ENCODE measurements at regions not wholly inside any gene's neighbourhood (a gene's known extent, or its start where the extent isn't known, plus 50 kb on each side); places are given as distances from the start of the nearest gene placed in this dataset.

- no peak for DNase-seq (ENCODE audit: low read depth in 2 of 2)
- TF ChIP-seq CTCF (IDR thresholded peaks at IDR 0.05; ENCODE audit: low read depth, low read length), result no peak
- H3K4me3 ChIP-seq (replicated peaks in 1 of 2; ENCODE audit: low read depth in 2 of 2, low read length in 2 of 2), result no peak overlapping the region
Measured at GRCh38 chr16:72266836-72267235, 94.9 kb upstream of the PMFBP1 start.

DNA sequence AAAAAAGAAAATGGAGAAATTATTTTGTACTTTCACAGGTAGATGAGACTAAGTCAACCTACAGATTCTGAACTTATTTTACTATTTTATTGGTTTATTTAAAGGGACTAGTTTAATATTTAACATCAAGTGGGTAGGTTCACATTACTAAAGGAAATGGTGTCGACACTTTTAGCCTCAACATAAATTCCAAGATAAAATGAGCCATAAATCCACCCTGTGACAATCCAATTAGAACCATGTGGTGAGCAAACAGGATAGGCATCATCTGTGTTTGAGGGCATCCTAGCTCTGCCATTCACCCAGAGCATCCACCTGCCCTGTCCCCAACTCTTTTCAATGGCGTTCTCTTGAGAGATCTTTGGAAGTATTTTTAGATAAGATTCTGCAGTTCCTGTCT is 92.8 kb upstream of the PMFBP1 start:
- TF ChIP-seq CTCF (IDR thresholded peaks at IDR 0.05; ENCODE audit: low read depth, low read length), result no peak

GRCh38 chr16:72262711-72263110 is 90.8 kb upstream of the PMFBP1 start:
- no peak overlapping the region for H3K4me3 ChIP-seq (replicated peaks in 1 of 2; ENCODE audit: low read depth in 2 of 2, low read length in 2 of 2)
- no peak for TF ChIP-seq CTCF (IDR thresholded peaks at IDR 0.05; ENCODE audit: low read depth, low read length)

More for the DNA sequence above, 92.8 kb upstream of the PMFBP1 start:
- H3K4me3 ChIP-seq (replicated peaks in 1 of 2; ENCODE audit: low read depth in 2 of 2, low read length in 2 of 2), result no peak overlapping the region
- no peak for DNase-seq (ENCODE audit: low read depth in 2 of 2)

GRCh38 chr16:72261127-72261526 is 89.2 kb upstream of the PMFBP1 start:
- no peak for DNase-seq (ENCODE audit: low read depth in 2 of 2)
- no peak for TF ChIP-seq CTCF (IDR thresholded peaks at IDR 0.05; ENCODE audit: low read depth, low read length)
- H3K4me3 ChIP-seq (replicated peaks in 1 of 2; ENCODE audit: low read depth in 2 of 2, low read length in 2 of 2), result no peak overlapping the region

More at GRCh38 chr16:72262711-72263110, 90.8 kb upstream of the PMFBP1 start:
- DNase-seq (ENCODE audit: low read depth in 2 of 2), result no peak

DNA sequence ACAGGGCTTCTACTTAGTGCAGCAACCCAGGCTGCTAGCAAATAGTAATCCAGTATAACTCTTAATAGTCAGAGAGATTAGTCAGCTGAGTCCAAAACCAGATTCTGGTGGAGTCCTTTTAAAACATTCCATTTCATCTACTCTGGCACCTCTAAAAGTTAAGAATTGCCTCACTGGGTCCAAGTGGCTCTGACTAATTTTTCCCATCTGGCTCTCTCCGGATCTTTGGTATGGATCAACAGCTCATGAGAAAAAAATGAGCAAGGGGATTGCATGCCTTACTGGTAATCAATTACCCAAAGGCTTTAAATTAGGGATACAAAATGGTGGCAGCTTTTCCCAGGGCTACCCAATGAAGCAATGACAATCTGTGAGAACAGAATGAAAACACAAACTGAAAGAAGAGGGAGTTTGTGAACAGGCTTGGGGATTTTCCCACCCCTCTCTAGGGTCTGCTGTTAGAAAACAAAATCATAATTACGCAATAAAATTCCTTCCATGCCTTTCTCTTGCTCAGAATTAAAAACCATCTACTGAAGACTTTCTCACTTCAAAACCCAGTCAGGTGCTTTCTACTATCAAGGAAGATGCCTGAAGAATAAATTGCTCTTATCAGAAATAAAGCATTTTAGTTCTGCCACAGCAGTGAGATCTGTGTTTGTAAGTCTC is 84.6 kb upstream of the PMFBP1 start:
- H3K4me3 ChIP-seq (replicated peaks in 1 of 2; ENCODE audit: low read depth in 2 of 2, low read length in 2 of 2), result no peak overlapping the region
- peak; percentile 69 to 89 for DNase-seq (ENCODE audit: low read depth in 2 of 2)
- no peak for TF ChIP-seq CTCF (IDR thresholded peaks at IDR 0.05; ENCODE audit: low read depth, low read length)

DNA sequence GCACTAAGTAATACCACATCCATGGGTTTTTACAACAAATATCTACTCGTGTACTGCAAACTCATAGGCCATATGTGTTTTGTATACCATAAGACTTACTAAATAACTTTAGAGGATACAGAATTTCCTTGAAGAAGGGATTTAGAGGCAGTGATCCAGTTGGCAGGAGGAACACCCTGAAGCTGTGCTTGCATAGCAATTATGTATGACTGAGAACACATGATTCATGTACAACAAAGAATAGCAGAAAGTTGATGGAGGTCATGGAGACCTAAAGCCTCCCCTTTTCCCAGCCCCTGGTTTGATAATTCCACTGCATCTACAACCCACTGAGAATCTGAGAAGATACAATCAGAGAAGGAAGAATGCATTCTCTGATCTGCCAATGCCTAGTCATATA is 83.8 kb upstream of the PMFBP1 start:
- H3K4me3 ChIP-seq (replicated peaks in 1 of 2; ENCODE audit: low read depth in 2 of 2, low read length in 2 of 2), result no peak overlapping the region
- DNase-seq (ENCODE audit: low read depth in 2 of 2), result peak in 1 of 2 donors; percentile 40
- TF ChIP-seq CTCF (IDR thresholded peaks at IDR 0.05; ENCODE audit: low read depth, low read length), result no peak

GRCh38 chr16:72247821-72248253 is 75.9 kb upstream of the PMFBP1 start:
- peak; percentile 56 to 64 for DNase-seq (ENCODE audit: low read depth in 2 of 2)
- no peak for TF ChIP-seq CTCF (IDR thresholded peaks at IDR 0.05; ENCODE audit: low read depth, low read length)
- H3K4me3 ChIP-seq (replicated peaks in 1 of 2; ENCODE audit: low read depth in 2 of 2, low read length in 2 of 2), result no peak overlapping the region

Data from cardiac fibroblast (primary cell).